ENCODE measurements at regions not wholly inside any gene's neighbourhood (a gene's known extent, or its start where the extent isn't known, plus 50 kb on each side); places are given as distances from the start of the nearest gene placed in this dataset.

DNA sequence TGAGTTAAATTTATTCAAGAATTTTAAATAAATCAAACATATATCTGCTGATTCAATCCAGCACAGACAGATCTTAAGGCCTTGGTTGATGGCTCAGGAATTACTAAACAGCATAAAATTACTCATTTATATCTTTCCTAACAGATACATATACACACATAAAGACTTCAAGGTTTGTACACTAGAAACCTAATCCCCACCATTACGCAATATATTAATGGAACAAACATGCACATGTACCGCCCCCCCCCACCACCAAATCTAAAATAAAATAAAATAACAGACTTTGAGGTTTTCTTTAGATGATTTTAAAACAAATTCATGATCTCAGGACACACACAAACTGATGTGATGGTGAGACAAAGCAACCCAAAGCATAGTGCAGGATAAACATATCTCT lies 333.9 kb upstream of the DDX53 start:
- TF ChIP-seq, protein P1, sequence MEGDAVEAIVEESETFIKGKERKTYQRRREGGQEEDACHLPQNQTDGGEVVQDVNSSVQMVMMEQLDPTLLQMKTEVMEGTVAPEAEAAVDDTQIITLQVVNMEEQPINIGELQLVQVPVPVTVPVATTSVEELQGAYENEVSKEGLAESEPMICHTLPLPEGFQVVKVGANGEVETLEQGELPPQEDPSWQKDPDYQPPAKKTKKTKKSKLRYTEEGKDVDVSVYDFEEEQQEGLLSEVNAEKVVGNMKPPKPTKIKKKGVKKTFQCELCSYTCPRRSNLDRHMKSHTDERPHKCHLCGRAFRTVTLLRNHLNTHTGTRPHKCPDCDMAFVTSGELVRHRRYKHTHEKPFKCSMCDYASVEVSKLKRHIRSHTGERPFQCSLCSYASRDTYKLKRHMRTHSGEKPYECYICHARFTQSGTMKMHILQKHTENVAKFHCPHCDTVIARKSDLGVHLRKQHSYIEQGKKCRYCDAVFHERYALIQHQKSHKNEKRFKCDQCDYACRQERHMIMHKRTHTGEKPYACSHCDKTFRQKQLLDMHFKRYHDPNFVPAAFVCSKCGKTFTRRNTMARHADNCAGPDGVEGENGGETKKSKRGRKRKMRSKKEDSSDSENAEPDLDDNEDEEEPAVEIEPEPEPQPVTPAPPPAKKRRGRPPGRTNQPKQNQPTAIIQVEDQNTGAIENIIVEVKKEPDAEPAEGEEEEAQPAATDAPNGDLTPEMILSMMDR (IDR thresholded peaks at IDR 0.05; ENCODE audit: low read depth, low read length), result no peak
- no peak overlapping the region for H3K4me3 ChIP-seq (ENCODE audit: low read depth, low read length)

DNA sequence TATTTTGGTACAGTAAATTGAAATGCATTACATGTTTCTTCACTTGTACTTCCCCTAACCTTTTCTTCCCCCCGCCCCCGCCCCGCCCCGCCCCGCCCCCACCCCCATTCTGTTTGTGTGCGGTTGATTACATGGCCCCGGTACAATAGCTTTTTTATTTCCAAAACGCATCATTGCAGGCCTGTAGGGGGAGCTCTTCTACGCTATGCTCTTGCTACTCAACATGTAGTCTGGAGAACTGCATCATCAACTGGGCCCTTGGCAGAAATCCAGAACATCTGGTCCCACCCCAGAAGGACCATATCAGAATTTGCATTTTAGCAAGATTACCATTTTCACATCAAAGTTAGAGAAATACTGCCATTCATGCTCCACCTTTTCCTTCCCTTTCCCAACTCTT lies 333.3 kb upstream of the DDX53 start:
- TF ChIP-seq, protein P1 (IDR thresholded peaks at IDR 0.05; ENCODE audit: low read depth, low read length), result no peak
- H3K4me3 ChIP-seq (ENCODE audit: low read depth, low read length), result no peak overlapping the region

DNA sequence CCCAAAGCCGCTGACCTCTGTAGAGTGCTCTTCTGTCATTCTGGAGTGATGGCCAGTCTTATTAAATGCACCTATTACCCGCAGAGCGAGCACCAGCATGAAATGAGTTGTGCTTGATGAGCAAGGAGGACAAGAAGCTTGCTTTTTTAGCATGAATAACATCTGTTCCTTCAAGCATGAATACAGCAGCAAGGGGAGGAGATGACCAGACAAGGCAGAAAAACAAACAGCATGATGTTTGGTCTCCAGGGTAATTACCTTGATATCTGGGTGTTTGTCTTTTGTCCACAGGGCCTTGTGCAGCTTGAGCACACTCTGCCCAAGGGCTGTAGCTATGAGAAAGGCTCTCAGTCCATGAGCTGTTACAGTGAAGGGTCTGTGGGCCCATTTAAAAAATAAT lies 324.8 kb upstream of the DDX53 start:
- no peak overlapping the region for H3K4me3 ChIP-seq (ENCODE audit: low read depth, low read length)
- TF ChIP-seq, protein P1 (IDR thresholded peaks at IDR 0.05; ENCODE audit: low read depth, low read length), result no peak

DNA sequence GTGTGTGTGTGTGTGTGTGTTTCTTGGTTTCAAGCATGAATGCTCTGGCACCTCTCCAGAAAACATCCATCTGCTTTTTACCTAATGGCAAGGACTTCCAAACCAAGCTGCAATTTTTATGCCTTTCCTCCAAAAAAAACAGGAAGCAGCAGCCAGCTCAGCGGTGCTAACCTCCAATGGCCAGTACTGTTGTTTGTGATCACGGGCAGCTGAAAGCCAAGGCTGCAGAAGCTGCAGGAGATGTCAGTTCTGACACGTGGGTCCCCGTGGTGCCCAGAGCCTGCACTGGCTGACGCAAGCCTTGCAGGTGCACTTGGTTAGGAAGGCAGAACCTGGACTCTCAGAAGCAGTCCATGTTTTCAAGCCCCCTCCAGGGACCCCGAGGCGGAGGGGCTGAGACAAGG lies 313.6 kb upstream of the DDX53 start:
- H3K4me3 ChIP-seq (ENCODE audit: low read depth, low read length), result no peak overlapping the region
- TF ChIP-seq, protein P1 (IDR thresholded peaks at IDR 0.05; ENCODE audit: low read depth, low read length), result no peak

DNA sequence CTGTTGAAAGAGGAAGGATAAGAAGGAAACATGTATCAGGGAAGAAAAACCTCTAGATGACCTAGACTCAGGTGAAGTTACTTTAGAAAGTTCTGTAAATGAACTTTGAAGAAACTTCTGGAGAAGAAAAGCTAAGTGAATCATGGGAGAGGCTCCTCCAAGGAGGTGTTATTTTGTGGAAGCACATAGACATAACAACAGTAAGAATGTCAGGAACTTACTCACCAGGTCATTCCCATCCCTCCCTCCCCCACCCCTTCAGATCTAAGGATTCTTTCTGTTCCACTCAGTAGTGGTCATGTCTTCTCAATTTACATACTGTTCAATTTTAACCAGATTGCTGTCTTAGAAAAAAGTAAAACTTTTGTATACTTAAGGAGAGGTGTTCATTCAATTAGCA lies 310.5 kb upstream of the DDX53 start:
- TF ChIP-seq, protein P1 (IDR thresholded peaks at IDR 0.05; ENCODE audit: low read depth, low read length), result no peak
- no peak overlapping the region for H3K4me3 ChIP-seq (ENCODE audit: low read depth, low read length)

DNA sequence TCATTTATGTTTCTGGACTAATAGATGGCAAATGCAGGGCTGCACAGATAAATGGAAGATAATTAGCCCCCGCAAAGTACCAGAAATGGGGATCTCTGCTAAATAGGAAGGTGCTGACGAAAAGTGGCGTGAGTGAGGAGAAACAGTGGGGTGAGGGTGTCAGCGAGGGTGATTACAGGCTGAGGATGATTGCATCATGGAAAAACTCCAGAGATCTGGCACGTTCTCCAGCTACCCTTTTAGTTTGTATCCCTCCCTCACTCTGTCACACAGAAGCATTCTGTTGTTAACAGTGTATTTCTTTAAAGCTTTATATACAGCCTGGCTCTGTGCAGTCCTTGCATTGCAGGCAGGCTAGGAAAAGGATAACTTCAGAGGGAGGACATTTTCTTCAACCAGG lies 309.6 kb upstream of the DDX53 start:
- TF ChIP-seq, protein P1 (IDR thresholded peaks at IDR 0.05; ENCODE audit: low read depth, low read length), result no peak
- H3K4me3 ChIP-seq (ENCODE audit: low read depth, low read length), result no peak overlapping the region

DNA sequence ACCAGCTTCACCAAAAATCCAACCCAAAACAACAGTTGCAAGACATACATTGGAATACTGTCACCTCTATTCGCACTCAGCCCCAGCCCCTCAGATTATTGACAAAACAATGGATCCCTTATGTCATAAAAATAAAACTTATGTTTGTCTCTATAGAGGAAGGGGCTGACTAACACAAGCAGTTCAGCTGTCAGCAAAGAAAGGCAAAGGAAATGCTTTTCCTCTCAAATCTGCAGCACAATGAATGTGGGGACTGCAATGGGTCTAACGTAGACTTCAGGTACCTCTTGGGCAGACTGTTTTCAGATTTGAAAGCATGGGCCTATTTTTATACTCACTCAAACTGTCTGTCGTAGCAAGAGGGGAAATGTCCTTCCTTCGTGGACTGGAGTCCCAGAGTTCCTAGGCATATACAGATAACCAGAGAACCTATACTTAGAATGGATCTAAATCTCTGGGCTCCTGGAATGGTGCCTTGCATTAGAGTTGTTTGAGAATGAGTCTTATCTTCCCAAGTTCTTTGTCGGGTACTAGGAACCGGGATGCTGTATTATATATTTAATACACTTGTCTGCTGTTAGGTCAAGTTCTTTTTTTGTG lies 307.7 kb upstream of the DDX53 start:
- H3K4me3 ChIP-seq (ENCODE audit: low read depth, low read length), result no peak overlapping the region
- TF ChIP-seq, protein P1 (IDR thresholded peaks at IDR 0.05; ENCODE audit: low read depth, low read length), result no peak

Measured in WI38 (cell line).